HCT116 (cell line): ENCODE measurements at regions not wholly inside any gene's neighbourhood (a gene's known extent, or its start where the extent isn't known, plus 50 kb on each side); places are given as distances from the start of the nearest gene placed in this dataset.
A peak's percentile ranks its signal among the peaks of the same experiment; 100 is the strongest.

Experiments used
- ATAC-seq: fragments of 200-7000 bp; cut with Tn5 transposase; 2 replicates; pipeline ENCODE4 v1.9.1; 2020; ENCODE audit warnings: mild to moderate bottlenecking, moderate library complexity
- BruUV-seq: library from RNA; stranded (reverse); fragments of 400-500 nt; replicated peaks from 2 replicates; lab custom pipeline; 2021; lab: Mats Ljungman, UMichigan
- CTCF ChIA-PET: fragments of 300-600 bp; sonication (Branson Sonifier 250); formaldehyde crosslinking; loops from one replicate; lab custom pipeline; 2021; ENCODE audit warnings: antibody characterized with exemption; lab: Charles Lee
- POLR2A ChIA-PET: fragments of 300-600, 350-600 bp; sonication (Branson Sonifier 250); formaldehyde crosslinking; loops from one replicate; lab custom pipeline; 2021; ENCODE audit warnings: antibody characterized with exemption; lab: Charles Lee
- RAD21 ChIA-PET, 2 experiments: fragments of 300-600 bp; sonication (Branson Sonifier 250); formaldehyde crosslinking; loops; one replicate each; lab custom pipeline; 2023; ENCODE audit warnings: low total read pairs in 2 of 2; ENCODE audit not compliant: uncharacterized antibody in 2 of 2, unreplicated experiment in 2 of 2, low non-redundant PET in 1 of 2; lab: Charles Lee
- DNase-seq: peaks from one replicate; pipeline ENCODE4 v3.0.0-alpha.2; 2010; ENCODE audit warnings: low read depth, low spot score
- H2AFZ ChIP-seq: fragments of 200-600 bp; shearing (Covaris generic), sonication (generic); 2 replicates; pipeline ENCODE4 v1.6.1; 2017; ENCODE audit warnings: low read depth, mixed run types, mixed read lengths, antibody characterized with exemption, low read length; ENCODE audit not compliant: poor library complexity, severe bottlenecking
- H3K27ac ChIP-seq: 2 replicates; pipeline ENCODE4 v1.5.1; 2012; ENCODE audit warnings: low read depth, low read length
- H3K27me3 ChIP-seq: fragments of 200-600 bp; sonication (generic); 2 replicates; pipeline ENCODE4 v1.6.1; 2016; ENCODE audit warnings: mixed run types, low read length, mixed read lengths; ENCODE audit not compliant: insufficient read depth
- H3K36me3 ChIP-seq, 2 experiments: fragments of 200-500 bp in 1 of 2; fragments of 200-600 bp in 1 of 2; sonication (Bioruptor generic) in 1 of 2; sonication (generic) in 1 of 2; 2 replicates each; pipeline versions ENCODE4 v1.5.1 to v1.6.1; 2014 to 2016; ENCODE audit warnings: low read length in 2 of 2, inconsistent platforms in 1 of 2, mixed read lengths in 1 of 2, mixed run types in 1 of 2; ENCODE audit not compliant: insufficient read depth in 2 of 2, control insufficient read depth in 1 of 2
- H3K4me1 ChIP-seq, 2 experiments: fragments of 200-600 bp in 1 of 2; sonication (generic) in 1 of 2; 2 replicates each; pipeline versions ENCODE4 v1.5.1 to v1.6.1; 2012 to 2017; ENCODE audit warnings: low read length in 2 of 2, inconsistent platforms in 1 of 2, mild to moderate bottlenecking in 1 of 2, mixed read lengths in 1 of 2, mixed run types in 1 of 2, moderate library complexity in 1 of 2; ENCODE audit not compliant: insufficient read depth in 2 of 2, control insufficient read depth in 1 of 2
- H3K4me2 ChIP-seq: fragments of 200-600 bp; sonication (generic); 2 replicates; pipeline ENCODE4 v1.6.1; 2017; ENCODE audit warnings: mixed run types, low read length, mixed read lengths
- H3K4me3 ChIP-seq, 2 experiments: fragments of 200-600 bp in 1 of 2; sonication (generic) in 1 of 2; replicated peaks in 1 of 2; 2 replicates each; pipeline ENCODE4 v1.5.1; 2011 to 2016; ENCODE audit warnings: low read length in 2 of 2, control low read depth in 1 of 2, low read depth in 1 of 2, mild to moderate bottlenecking in 1 of 2, mixed read lengths in 1 of 2, mixed run types in 1 of 2
- H3K79me2 ChIP-seq: fragments of 200-600 bp; sonication (generic); 2 replicates; pipeline ENCODE4 v1.6.1; 2017; ENCODE audit warnings: mild to moderate bottlenecking, mixed run types, low read length, moderate library complexity, mixed read lengths; ENCODE audit not compliant: insufficient read depth
- H3K9ac ChIP-seq: fragments of 200-600 bp; sonication (generic); 2 replicates; pipeline ENCODE4 v1.6.1; 2016; ENCODE audit warnings: low read length, mixed read lengths
- H3K9me2 ChIP-seq: fragments of 200-600 bp; sonication (generic), shearing (Covaris generic); 2 replicates; pipeline ENCODE4 v1.6.1; 2017; ENCODE audit warnings: mixed run types, mild to moderate bottlenecking, moderate library complexity; ENCODE audit not compliant: insufficient read depth
- H3K9me3 ChIP-seq, 2 experiments: fragments of 200-500 bp in 1 of 2; fragments of 200-600 bp in 1 of 2; sonication (Bioruptor generic) in 1 of 2; sonication (generic) in 1 of 2; 2 replicates each; pipeline ENCODE4 v1.6.1; 2014 to 2017; ENCODE audit warnings: low read length in 2 of 2, mixed read lengths in 2 of 2, inconsistent platforms in 1 of 2, low read depth in 1 of 2, mild to moderate bottlenecking in 1 of 2, mixed run types in 1 of 2, moderate library complexity in 1 of 2; ENCODE audit not compliant: control insufficient read depth in 1 of 2, insufficient read depth in 1 of 2
- H4K20me1 ChIP-seq: fragments of 200-600 bp; sonication (generic), shearing (Covaris generic); 2 replicates; pipeline ENCODE4 v1.6.1; 2017; ENCODE audit warnings: mixed run types, mild to moderate bottlenecking, moderate library complexity; ENCODE audit not compliant: insufficient read depth
- CEBPB ChIP-seq: IDR thresholded peaks from 2 replicates; pipeline ENCODE4 v1.6.1; 2012; ENCODE audit warnings: low read depth
- CTCF ChIP-seq, 3 experiments: fragments of 200-600 bp in 1 of 3; sonication (generic) in 1 of 3; IDR thresholded peaks in 2 of 3; conservative IDR thresholded peaks in 1 of 3; 2 replicates each; pipeline ENCODE4 v1.5.1; 2012 to 2017; ENCODE audit warnings: low read depth in 2 of 3, low read length in 2 of 3, antibody characterized with exemption in 1 of 3, borderline replicate concordance in 1 of 3, control low read depth in 1 of 3, mild to moderate bottlenecking in 1 of 3, mixed read lengths in 1 of 3, mixed run types in 1 of 3, moderate library complexity in 1 of 3; ENCODE audit not compliant: insufficient read depth in 1 of 3
- EGR1 ChIP-seq: IDR thresholded peaks from 2 replicates; pipeline ENCODE4 v1.6.1; 2012; ENCODE audit warnings: low read depth
- POLR2A ChIP-seq: IDR thresholded peaks from 2 replicates; pipeline ENCODE4 v1.7.0; 2011; ENCODE audit warnings: borderline replicate concordance; ENCODE audit not compliant: insufficient read depth, insufficient read length; ENCODE audit errors: extremely low read depth
- REST ChIP-seq: IDR thresholded peaks from 2 replicates; pipeline ENCODE4 v1.6.1; 2012; ENCODE audit warnings: low read depth
- SP1 ChIP-seq: IDR thresholded peaks from 2 replicates; pipeline ENCODE4 v1.6.1; 2012; ENCODE audit warnings: low read depth
- SRF ChIP-seq: IDR thresholded peaks from 2 replicates; pipeline ENCODE4 v1.6.1; 2012; ENCODE audit warnings: low read depth
- YY1 ChIP-seq: IDR thresholded peaks from 2 replicates; pipeline ENCODE4 v1.6.1; 2011; ENCODE audit warnings: low read length, low read depth, moderate library complexity, mild to moderate bottlenecking; ENCODE audit not compliant: insufficient replicate concordance; ENCODE audit errors: extremely low read depth
- ZBTB33 ChIP-seq: IDR thresholded peaks from 2 replicates; pipeline ENCODE4 v1.6.1; 2011; ENCODE audit warnings: mild to moderate bottlenecking, low read length, moderate library complexity; ENCODE audit not compliant: insufficient replicate concordance; ENCODE audit errors: extremely low read depth
- ZNF274 ChIP-seq: fragments of 200-500 bp; sonication (Bioruptor generic); IDR thresholded peaks from 2 replicates; pipeline ENCODE4 v1.6.1; 2014; ENCODE audit warnings: mild to moderate bottlenecking, low read depth, low read length, inconsistent platforms
- intact Hi-C: fragments of 100-400 bp; cut with micrococcal nuclease; formaldehyde crosslinking; loops from 2 replicates; pipeline ENCODE4 v1.10.0; 2022
- TF ChIP-seq, protein P1 (sequence below): IDR thresholded peaks from 2 replicates; pipeline ENCODE4 v1.6.1; 2012

DNA sequence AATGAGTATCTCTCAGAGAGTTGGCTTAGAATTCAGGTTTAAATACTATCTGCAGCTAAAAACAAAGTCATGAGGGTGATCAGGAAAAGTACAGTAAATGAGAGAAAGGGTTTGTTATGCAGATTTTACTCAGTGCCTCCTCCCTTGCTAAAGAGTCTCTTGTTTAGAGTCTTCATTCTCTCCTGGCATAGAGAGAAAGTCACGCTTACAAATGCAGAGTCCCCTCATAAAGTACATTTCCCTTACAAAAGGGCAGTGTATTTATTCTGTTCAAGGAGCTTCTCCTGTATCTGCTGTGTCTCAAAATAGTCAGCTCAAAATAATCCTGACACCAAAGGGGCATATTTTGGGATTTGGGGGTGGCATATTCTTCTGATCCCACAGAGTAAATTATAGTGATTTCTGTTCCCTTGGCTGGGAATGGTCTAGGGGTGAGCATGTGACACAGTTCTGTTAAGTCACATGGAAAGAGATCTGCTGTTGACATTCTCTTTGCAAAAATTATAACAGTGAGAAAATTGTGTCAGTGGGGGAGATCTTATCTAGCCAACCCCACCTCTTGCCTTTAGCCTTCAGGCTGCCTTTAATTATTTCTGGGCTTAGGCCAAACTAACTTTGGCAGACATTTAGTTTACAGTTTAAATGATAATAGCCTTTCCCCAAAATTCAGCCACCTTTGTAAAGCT lies 102.9 kb downstream of the MTNR1B start (continued):
- no peak for TF ChIP-seq CTCF (IDR thresholded peaks at IDR 0.05 in 2 of 3, conservative IDR thresholded peaks at IDR 0.05 in 1 of 3; ENCODE audit: borderline replicate concordance in 1 of 3, insufficient read depth in 1 of 3, low read depth in 2 of 3, low read length in 2 of 3)
- TF ChIP-seq YY1, result no peak
- TF ChIP-seq ZNF274, result no peak
- no peak for TF ChIP-seq SRF
- TF ChIP-seq, all 23 proteins: peak for 0

DNA sequence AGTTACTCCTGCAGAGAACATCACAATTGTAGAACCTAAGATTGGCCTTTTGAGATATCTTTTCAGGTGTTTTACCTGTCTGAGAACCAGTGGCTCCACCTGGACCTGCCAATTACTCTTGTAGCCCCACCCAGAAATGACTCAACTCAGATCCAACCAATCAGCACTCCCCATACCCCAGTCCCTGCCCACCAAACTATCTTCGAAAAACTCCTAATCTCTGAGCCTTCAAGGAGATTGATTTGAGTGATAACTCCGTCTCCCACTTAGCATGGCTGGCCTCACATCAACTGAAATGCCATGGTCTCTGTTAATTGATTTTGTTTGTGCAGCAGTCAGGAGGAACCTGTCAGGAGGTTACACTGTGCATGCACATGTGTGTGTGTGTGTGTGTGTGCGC lies 103.6 kb downstream of the MTNR1B start:
- no TSS peak for BruUV-seq
- RAD21 ChIA-PET, result no interaction called here
- Histone ChIP-seq H3K9ac (no peak overlapping the region), H3K27me3 (no peaks in the 10 kb centered on the region), H3K36me3 (no peaks in the 10 kb centered on the region), H3K79me2 (no peaks in the 10 kb centered on the region), H3K4me3 (no peak overlapping the region)
- ATAC-seq (peak; percentile 72; the same call in 1 of the 2 replicates), DNase-seq (no peak)
- POLR2A ChIA-PET, result no interaction called here
- TF ChIP-seq, protein P1, sequence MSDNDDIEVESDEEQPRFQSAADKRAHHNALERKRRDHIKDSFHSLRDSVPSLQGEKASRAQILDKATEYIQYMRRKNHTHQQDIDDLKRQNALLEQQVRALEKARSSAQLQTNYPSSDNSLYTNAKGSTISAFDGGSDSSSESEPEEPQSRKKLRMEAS, result no peak
- TF ChIP-seq YY1 (no peak), ZBTB33 (no peak), CEBPB (no peak), SP1 (no peak), EGR1 (no peak), SRF (no peak), POLR2A (no peak), REST (no peak)
- TF ChIP-seq, all 23 proteins: peak for 0
- Histone ChIP-seq H3K4me1 (no peaks in the 10 kb centered on the region), H4K20me1 (no peaks in the 10 kb centered on the region), H3K4me2 (no peak overlapping the region), H3K27ac (no peak overlapping the region), H3K9me2 (no peaks in the 10 kb centered on the region), H2AFZ (no peak overlapping the region), H3K9me3 (no peaks in the 10 kb centered on the region)
- intact Hi-C loops, result no loop called here
- CTCF ChIA-PET, result no interaction called here
